Muscle of leg (tissue), 3 donors: ENCODE measurements at regions not wholly inside any gene's neighbourhood (a gene's known extent, or its start where the extent isn't known, plus 50 kb on each side); places are given as distances from the start of the nearest gene placed in this dataset.
A peak's percentile ranks its signal among the peaks of the same experiment; 100 is the strongest.

Source experiments
- DNase-seq: peaks from one replicate; pipeline ENCODE4 v3.0.0; 2013
- H3K27ac ChIP-seq: one replicate; pipeline ENCODE4 v1.5.1; 2013; ENCODE audit warnings: mild to moderate bottlenecking, low read length, control low read depth
- H3K27me3 ChIP-seq: one replicate; pipeline ENCODE4 v1.6.1; 2013; ENCODE audit warnings: low read length; ENCODE audit not compliant: control insufficient read depth, insufficient read depth
- H3K36me3 ChIP-seq: one replicate; pipeline ENCODE4 v1.6.1; 2013; ENCODE audit warnings: low read length; ENCODE audit not compliant: control insufficient read depth, insufficient read depth
- H3K4me1 ChIP-seq: one replicate; pipeline ENCODE4 v1.6.1; 2013; ENCODE audit warnings: low read length; ENCODE audit not compliant: control insufficient read depth, insufficient read depth
- H3K4me3 ChIP-seq: one replicate; pipeline ENCODE4 v1.5.1; 2013; ENCODE audit warnings: low read length, control low read depth
- H3K9me3 ChIP-seq: replicated peaks from 2 replicates; pipeline ENCODE4 v1.6.1; 2013; ENCODE audit warnings: low read depth, low read length; ENCODE audit not compliant: control insufficient read depth
- WGBS: methylation state at CpG from one replicate; pipeline ENCODE4 v1.1.5; 2013; ENCODE audit warnings: missing lambda C conversion rate; ENCODE audit not compliant: insufficient coverage; 5-methylcytosine and 5-hydroxymethylcytosine counted together

GRCh38 chrX:137215467-137215866 lies 181.7 kb upstream of the GPR101 start:
- peaks cover under 1% of the 10 kb centered on the region for H3K27me3 ChIP-seq
- no peak overlapping the region for H3K27ac ChIP-seq
- no peak overlapping the region for H3K4me3 ChIP-seq
- no peaks in the 10 kb centered on the region for H3K36me3 ChIP-seq
- no peaks in the 10 kb centered on the region for H3K4me1 ChIP-seq
- H3K9me3 ChIP-seq = no peaks in the 10 kb centered on the region
- no peak for DNase-seq
- WGBS = no CpG with 5 or more reads among the region's 1 CpG

- WGBS = no CpG with 5 or more reads among the region's 4 CpGs
- Histone ChIP-seq H3K4me3 (no peak overlapping the region), H3K4me1 (no peaks in the 10 kb centered on the region), H3K27ac (no peak overlapping the region), H3K27me3 (peaks cover 2% of the 10 kb centered on the region), H3K9me3 (no peaks in the 10 kb centered on the region), H3K36me3 (no peaks in the 10 kb centered on the region)
- no peak for DNase-seq
These were observed 178.4 kb upstream of the GPR101 start for GRCh38 chrX:137212078-137212632.

GRCh38 chrX:137198040-137198439 lies 164.2 kb upstream of the GPR101 start:
- DNase-seq = no peak
- no peak overlapping the region for H3K27ac ChIP-seq
- no peaks in the 10 kb centered on the region for H3K36me3 ChIP-seq
- no peak overlapping the region for H3K4me3 ChIP-seq
- WGBS = no CpG with 5 or more reads among the region's 4 CpGs
- no peaks in the 10 kb centered on the region for H3K4me1 ChIP-seq
- H3K27me3 ChIP-seq = peaks cover 10% of the 10 kb centered on the region
- no peaks in the 10 kb centered on the region for H3K9me3 ChIP-seq

GRCh38 chrX:137195991-137196390 lies 162.2 kb upstream of the GPR101 start:
- Histone ChIP-seq H3K36me3 (no peaks in the 10 kb centered on the region), H3K9me3 (no peaks in the 10 kb centered on the region), H3K4me1 (no peaks in the 10 kb centered on the region), H3K4me3 (no peak overlapping the region), H3K27me3 (peaks cover 8% of the 10 kb centered on the region), H3K27ac (no peak overlapping the region)
- no peak for DNase-seq
- WGBS = 20% methylated on average over 1 of the region's 2 CpGs

DNA sequence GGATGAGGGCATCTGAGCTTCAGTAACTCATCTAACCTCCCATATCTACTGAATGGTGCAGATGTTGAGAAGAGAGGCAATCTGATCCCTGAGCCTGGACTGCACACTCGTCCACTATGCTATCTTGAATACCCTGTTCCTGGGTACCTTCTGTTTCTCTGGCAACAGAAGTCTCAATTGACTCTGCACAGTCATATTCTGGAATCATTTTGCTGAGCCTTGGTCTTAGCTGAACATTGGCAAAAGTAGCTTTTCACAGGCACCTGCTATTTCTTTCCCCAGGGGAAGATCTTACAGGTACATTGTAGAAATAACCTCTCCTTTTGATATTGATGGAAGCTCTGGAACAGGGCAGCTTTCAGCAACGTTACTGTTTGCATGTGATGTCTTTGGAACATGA lies 161.5 kb upstream of the GPR101 start:
- Histone ChIP-seq H3K27ac (no peak overlapping the region), H3K36me3 (no peaks in the 10 kb centered on the region), H3K9me3 (no peaks in the 10 kb centered on the region), H3K27me3 (peaks cover 8% of the 10 kb centered on the region), H3K4me3 (no peak overlapping the region), H3K4me1 (no peaks in the 10 kb centered on the region)
- no peak for DNase-seq
- no CpG with 5 or more reads among the region's 2 CpGs for WGBS

DNA sequence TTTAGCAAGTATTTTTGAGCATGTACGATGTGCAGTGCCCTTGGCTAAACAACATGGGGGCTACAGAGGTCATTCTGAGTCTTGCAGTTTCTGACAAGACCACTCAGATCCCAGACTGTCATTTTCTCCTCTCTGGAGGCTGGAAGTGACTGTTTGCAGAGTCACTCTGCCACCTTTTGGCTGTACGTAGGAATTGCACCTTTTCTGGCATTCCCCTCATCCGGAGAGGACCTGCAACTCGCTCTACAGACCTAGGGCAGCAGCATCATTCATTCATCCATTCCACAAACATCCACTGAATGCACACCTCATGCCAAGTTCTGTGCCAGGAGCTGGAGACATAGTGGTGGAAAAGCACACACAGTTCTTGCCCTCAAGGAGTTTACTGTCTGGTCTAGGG lies 160.4 kb upstream of the GPR101 start:
- Histone ChIP-seq H3K27ac (no peak overlapping the region), H3K4me1 (no peaks in the 10 kb centered on the region), H3K27me3 (peaks cover 8% of the 10 kb centered on the region), H3K4me3 (no peak overlapping the region), H3K9me3 (peaks cover 3% of the 10 kb centered on the region), H3K36me3 (no peaks in the 10 kb centered on the region)
- DNase-seq = peak; percentile 16
- WGBS = 50% methylated on average over 1 of the region's 4 CpGs

- peaks cover 3% of the 10 kb centered on the region for H3K9me3 ChIP-seq
- H3K36me3 ChIP-seq = no peaks in the 10 kb centered on the region
- H3K4me3 ChIP-seq = no peak overlapping the region
- no peaks in the 10 kb centered on the region for H3K27me3 ChIP-seq
- no peak overlapping the region for H3K27ac ChIP-seq
- 78% methylated on average over 4 of the region's 4 CpGs for whole genome bisulfite sequencing
- H3K4me1 ChIP-seq = no peaks in the 10 kb centered on the region
- no peak for DNase-seq
These were observed 153.7 kb upstream of the GPR101 start for GRCh38 chrX:137187540-137187939.

DNA sequence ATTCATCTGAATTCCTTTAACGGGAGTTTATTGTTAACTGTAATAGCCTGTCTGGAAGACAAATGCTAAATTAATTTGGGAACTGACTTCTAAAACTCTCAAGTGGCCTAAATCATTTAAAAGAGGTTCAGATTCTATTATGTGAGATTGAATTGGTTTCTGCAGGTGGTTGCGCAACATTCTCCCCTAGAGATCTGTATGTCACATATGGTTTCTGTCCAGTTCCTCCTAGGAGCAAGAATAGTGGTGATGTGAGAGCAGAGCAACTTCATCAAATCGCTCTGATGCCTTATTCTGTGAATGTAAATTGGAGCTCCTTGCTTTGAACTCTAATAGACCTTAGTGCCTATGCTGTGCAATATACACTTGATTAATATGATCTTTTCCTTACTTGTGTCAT lies 144.6 kb upstream of the GPR101 start:
- Histone ChIP-seq H3K36me3 (no peaks in the 10 kb centered on the region), H3K4me3 (no peak overlapping the region), H3K4me1 (no peaks in the 10 kb centered on the region), H3K27ac (no peak overlapping the region), H3K27me3 (no peaks in the 10 kb centered on the region), H3K9me3 (no peaks in the 10 kb centered on the region)
- no CpG with 5 or more reads among the region's 3 CpGs for WGBS
- no peak for DNase-seq

- no peak for DNase-seq
- no peaks in the 10 kb centered on the region for H3K9me3 ChIP-seq
- H3K27ac ChIP-seq = no peak overlapping the region
- H3K27me3 ChIP-seq = peaks cover 7% of the 10 kb centered on the region
- no peaks in the 10 kb centered on the region for H3K4me1 ChIP-seq
- no peaks in the 10 kb centered on the region for H3K36me3 ChIP-seq
- WGBS = 86% methylated on average over 3 of the region's 3 CpGs
- H3K4me3 ChIP-seq = no peak overlapping the region
These were observed 138.6 kb upstream of the GPR101 start for GRCh38 chrX:137172317-137172948.

- Histone ChIP-seq H3K27me3 (peaks cover 7% of the 10 kb centered on the region), H3K4me3 (no peak overlapping the region), H3K27ac (no peak overlapping the region), H3K9me3 (no peaks in the 10 kb centered on the region), H3K36me3 (no peaks in the 10 kb centered on the region), H3K4me1 (no peaks in the 10 kb centered on the region)
- WGBS = 20% methylated on average over 1 of the region's 1 CpG
- no peak for DNase-seq
These were observed 137.8 kb upstream of the GPR101 start for GRCh38 chrX:137171626-137172025.

GRCh38 chrX:137166591-137166990 lies 132.8 kb upstream of the GPR101 start:
- no peaks in the 10 kb centered on the region for H3K4me1 ChIP-seq
- 31% methylated on average over 2 of the region's 2 CpGs for WGBS
- H3K4me3 ChIP-seq = no peak overlapping the region
- DNase-seq = no peak
- peaks cover 11% of the 10 kb centered on the region for H3K27me3 ChIP-seq
- H3K9me3 ChIP-seq = no peaks in the 10 kb centered on the region
- H3K36me3 ChIP-seq = no peaks in the 10 kb centered on the region
- H3K27ac ChIP-seq = no peak overlapping the region
